Stimulated activated naive B cell treated with anti-CD40 and anti-IgM and Interleukin-4, amounts not matched to agents 10 μg/mL and 1 μg/mL and 100 μg/mL, for 72 hours (primary cell): ENCODE measurements at regions not wholly inside any gene's neighbourhood (a gene's known extent, or its start where the extent isn't known, plus 50 kb on each side); places are given as distances from the start of the nearest gene placed in this dataset.
"Not testable (repeated sequence)": the region's sequence is repeated elsewhere in the genome, so short reads cannot be mapped to it uniquely, and the experiment has no call there.

Source experiments
- ATAC-seq, 2 donors: fragments of 150-1000 bp; cut with Tn5 transposase; replicated peaks; 2 replicates each; pipeline ENCODE4 v1.10.0; 2021; ENCODE audit warnings: moderate library complexity in 1 of 2
- DNase-seq: peaks from one replicate; pipeline ENCODE4 v3.0.0; 2021
- H3K27ac Mint-ChIP-seq: one replicate; pipeline ENCODE4 v1.8.0; 2022; ENCODE audit warnings: mild to moderate bottlenecking, mixed read lengths
- H3K27me3 Mint-ChIP-seq, 2 donors: one replicate each; pipeline ENCODE4 v1.8.0; 2022; ENCODE audit warnings: mixed read lengths in 2 of 2
- H3K36me3 Mint-ChIP-seq, 2 donors: one replicate each; pipeline ENCODE4 v1.8.0; 2022; ENCODE audit warnings: mixed read lengths in 2 of 2, mild to moderate bottlenecking in 1 of 2
- H3K4me1 Mint-ChIP-seq, 2 donors: one replicate each; pipeline ENCODE4 v1.8.0; 2022; ENCODE audit warnings: mixed read lengths in 2 of 2, mild to moderate bottlenecking in 1 of 2
- H3K4me3 Mint-ChIP-seq, 2 donors: one replicate each; pipeline ENCODE4 v1.8.0; 2022; ENCODE audit warnings: mild to moderate bottlenecking in 2 of 2, mixed read lengths in 2 of 2, moderate library complexity in 1 of 2
- H3K9me3 Mint-ChIP-seq, 2 donors: one replicate each; pipeline ENCODE4 v1.8.0; 2022; ENCODE audit warnings: mixed read lengths in 2 of 2, mild to moderate bottlenecking in 1 of 2

DNA sequence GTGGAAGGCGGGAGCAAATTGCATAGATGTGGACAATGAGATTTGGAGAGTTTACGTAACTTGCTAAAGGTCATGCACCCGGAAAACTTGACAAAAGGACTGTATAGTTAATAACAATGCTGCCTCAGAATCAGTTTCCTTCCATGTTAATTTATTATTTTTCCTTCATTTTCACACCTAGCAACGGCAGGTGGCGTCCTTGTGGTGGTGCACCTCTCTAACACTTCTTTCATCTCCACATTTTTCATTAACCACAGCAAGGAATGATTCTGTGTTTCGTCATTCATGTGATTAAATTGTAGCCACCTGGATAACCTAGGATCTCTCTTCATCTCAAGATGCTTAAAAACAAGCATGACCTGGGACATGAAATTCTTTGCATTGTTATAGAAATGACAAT is 2133.0 kb downstream of the NCAM2 start:
- peaks cover 3% of the 10 kb centered on the region in 2 donors for H3K9me3 Mint-ChIP-seq
- H3K27ac Mint-ChIP-seq = no peak overlapping the region
- no peaks in the 10 kb centered on the region for H3K36me3 Mint-ChIP-seq
- no peak for DNase-seq
- no peak for ATAC-seq
- no peak overlapping the region for H3K4me3 Mint-ChIP-seq
- H3K27me3 Mint-ChIP-seq = no peaks in the 10 kb centered on the region
- H3K4me1 Mint-ChIP-seq = no peaks in the 10 kb centered on the region

DNA sequence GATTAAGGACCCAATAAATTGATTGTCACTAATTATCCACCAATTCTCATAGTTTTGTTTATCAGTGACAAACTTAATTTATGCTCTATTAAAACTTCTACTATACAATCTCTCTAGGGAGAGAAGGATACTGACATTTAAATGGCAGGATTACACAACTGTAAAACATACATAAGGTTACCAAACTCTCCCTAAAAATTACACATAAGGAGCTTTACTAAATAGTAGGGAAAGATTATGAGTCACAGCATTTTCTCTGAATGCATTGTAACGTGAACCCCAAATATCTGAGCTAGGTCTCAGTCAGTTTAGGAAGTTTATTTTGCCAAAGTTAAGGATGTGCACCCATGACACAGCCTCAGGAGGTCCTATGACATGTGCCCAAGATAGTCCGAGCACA is 2140.6 kb downstream of the NCAM2 start:
- Mint-ChIP-seq H3K4me3 (no peak overlapping the region), H3K27ac (no peak overlapping the region), H3K9me3 (peaks cover 6% of the 10 kb centered on the region in 2 donors), H3K4me1 (no peaks in the 10 kb centered on the region), H3K36me3 (no peaks in the 10 kb centered on the region), H3K27me3 (no peaks in the 10 kb centered on the region)
- DNase-seq = no peak
- ATAC-seq = no peak

DNA sequence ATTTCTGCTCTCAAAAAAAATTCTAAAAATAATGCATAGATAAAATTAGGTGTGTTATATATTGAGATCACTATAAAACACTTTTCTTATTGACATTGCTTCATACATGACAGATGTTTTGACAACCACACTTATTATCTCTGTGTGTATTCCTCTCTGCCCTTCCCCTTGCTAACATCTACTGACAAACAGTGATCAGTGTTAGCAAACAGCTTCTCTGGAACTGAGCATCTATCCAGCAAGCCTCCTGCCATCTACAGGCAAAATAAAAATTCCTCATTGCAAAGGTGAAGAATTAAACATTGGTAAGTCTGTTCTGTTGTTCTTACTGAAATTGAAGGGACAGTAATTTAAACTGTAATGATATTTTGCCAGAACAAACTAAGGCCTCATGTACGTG is 2153.9 kb downstream of the NCAM2 start:
- no peak for ATAC-seq
- H3K27me3 Mint-ChIP-seq = no peaks in the 10 kb centered on the region
- H3K27ac Mint-ChIP-seq = no peak overlapping the region
- DNase-seq = no peak
- H3K36me3 Mint-ChIP-seq = no peaks in the 10 kb centered on the region
- no peaks in the 10 kb centered on the region for H3K4me1 Mint-ChIP-seq
- no peaks in the 10 kb centered on the region for H3K9me3 Mint-ChIP-seq
- no peak overlapping the region for H3K4me3 Mint-ChIP-seq

DNA sequence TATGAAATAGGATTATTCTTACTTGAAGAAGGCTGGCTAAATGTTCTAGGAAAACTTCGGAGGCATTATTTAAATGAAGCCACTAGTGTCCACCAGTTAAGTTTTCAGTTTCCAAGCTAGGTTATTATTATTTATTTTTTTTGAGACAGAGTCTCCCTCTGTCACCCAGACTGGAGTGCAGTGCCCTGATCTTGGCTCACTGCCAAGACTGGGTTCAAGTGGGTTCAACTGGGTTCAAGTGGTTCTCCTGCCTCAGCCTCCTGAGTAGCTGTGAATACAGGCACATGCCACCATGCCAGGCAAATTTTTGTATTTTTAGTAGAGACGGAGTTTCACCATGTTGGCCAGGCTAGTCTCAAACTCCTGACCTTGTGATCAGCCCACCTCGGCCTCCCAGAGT is 2155.6 kb downstream of the NCAM2 start:
- not testable (repeated sequence) for H3K4me3 Mint-ChIP-seq, H3K4me1 Mint-ChIP-seq, H3K27me3 Mint-ChIP-seq, H3K9me3 Mint-ChIP-seq, ATAC-seq, DNase-seq, H3K36me3 Mint-ChIP-seq, H3K27ac Mint-ChIP-seq

DNA sequence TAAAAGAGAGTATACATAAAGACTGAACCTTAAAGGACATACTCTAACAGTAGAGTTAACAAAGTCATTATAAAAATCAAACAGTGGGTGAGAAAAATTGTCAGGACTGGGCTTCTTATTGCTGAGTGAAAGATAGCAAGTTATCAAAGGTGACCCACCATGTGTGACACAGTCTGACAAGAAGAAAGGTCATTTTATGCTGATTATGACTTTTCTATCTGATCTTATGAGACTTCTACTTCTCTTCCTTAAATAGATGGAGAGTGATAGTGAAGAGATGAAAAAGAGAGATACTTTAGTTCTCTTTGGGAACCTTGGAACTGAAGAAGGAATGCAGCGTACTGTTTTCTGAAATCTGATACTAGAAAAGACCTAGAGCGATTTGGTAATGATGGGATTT is 2157.1 kb downstream of the NCAM2 start:
- no peak for DNase-seq
- no peak for ATAC-seq
- Mint-ChIP-seq H3K9me3 (no peaks in the 10 kb centered on the region), H3K27ac (no peak overlapping the region), H3K36me3 (no peaks in the 10 kb centered on the region), H3K27me3 (no peaks in the 10 kb centered on the region), H3K4me3 (no peak overlapping the region), H3K4me1 (no peaks in the 10 kb centered on the region)

DNA sequence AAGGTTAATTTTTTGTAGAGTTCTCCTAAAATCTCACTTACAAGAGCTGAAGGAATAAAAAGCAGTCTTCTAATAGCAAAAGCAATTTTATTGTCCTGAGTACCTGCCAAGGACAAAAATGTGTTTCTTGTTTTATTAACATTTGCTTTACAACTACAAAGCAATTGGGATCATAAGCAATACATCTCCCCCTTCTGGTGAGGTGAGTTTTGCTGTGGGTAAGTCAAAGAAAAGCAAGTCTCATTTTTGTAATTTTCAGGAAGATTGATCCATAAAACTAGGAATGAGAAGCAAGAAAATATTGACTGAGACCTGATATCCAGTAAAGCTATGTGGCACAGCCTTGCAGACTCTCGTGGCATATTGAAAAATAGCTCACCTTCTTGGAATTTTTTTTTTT is 2162.7 kb downstream of the NCAM2 start:
- Mint-ChIP-seq H3K4me1 (no peaks in the 10 kb centered on the region), H3K36me3 (no peaks in the 10 kb centered on the region), H3K4me3 (no peak overlapping the region), H3K27me3 (no peaks in the 10 kb centered on the region), H3K27ac (no peak overlapping the region), H3K9me3 (no peaks in the 10 kb centered on the region)
- no peak for ATAC-seq
- no peak for DNase-seq

DNA sequence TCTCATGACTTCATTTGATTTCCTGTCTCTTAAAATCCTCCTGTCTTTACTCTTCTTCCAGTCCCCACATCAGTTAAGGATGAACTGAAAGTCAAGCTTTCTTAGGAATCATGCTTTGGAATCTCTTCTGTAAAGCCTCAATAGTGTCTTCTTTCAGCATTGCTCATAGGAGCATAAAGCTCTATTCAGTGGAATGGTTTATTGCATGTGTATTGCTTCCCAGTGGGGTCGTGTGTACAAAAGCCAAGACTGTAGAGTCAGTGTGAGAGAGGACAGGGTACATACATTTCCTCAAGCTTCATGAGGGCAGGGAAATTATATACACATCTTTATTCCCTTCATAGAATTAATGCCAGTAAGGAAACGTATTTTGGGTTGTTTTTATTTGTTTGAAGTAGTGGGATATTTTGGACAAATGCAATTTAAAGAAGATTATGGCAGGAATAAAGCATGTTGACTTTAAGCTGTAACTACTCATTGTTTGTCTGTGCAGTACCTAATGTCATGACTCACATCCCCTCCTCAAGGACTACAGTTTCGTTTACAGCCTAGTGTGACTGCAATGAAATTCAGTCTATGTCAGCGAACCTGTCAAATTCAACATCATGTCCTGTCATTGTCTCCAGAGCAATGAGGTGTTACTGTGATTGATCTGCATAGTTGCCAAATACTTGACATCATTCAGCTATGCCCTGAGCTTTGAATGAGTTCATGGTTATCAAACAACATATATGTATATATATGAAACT is 2164.2 kb downstream of the NCAM2 start:
- DNase-seq (no peak), ATAC-seq (no peak)
- no peaks in the 10 kb centered on the region for H3K9me3 Mint-ChIP-seq
- no peaks in the 10 kb centered on the region for H3K36me3 Mint-ChIP-seq
- H3K4me3 Mint-ChIP-seq = no peak overlapping the region
- H3K4me1 Mint-ChIP-seq = no peaks in the 10 kb centered on the region
- H3K27me3 Mint-ChIP-seq = no peaks in the 10 kb centered on the region
- no peak overlapping the region for H3K27ac Mint-ChIP-seq
